A549 (cell line): ENCODE measurements at regions not wholly inside any gene's neighbourhood (a gene's known extent, or its start where the extent isn't known, plus 50 kb on each side); places are given as distances from the start of the nearest gene placed in this dataset.

Source experiments
- ATAC-seq, 2 experiments: fragments of 200-7000 bp in 1 of 2; fragments of >200 bp in 1 of 2; cut with Nextera tagmentation in 1 of 2; cut with Tn5 transposase in 1 of 2; 3 replicates each; pipeline versions ENCODE4 v1.8.0 to v1.9.1; 2018 to 2020; ENCODE audit warnings: mild to moderate bottlenecking in 1 of 2, moderate library complexity in 1 of 2
- CTCF ChIA-PET: fragments of 300-600 bp; sonication (Branson Sonifier 250); formaldehyde crosslinking; extraction: SDS; loops from one replicate; lab custom pipeline; 2021; ENCODE audit warnings: antibody characterized with exemption, inconsistent platforms; lab: Yijun Ruan, JAX
- POLR2A ChIA-PET: fragments of 350-600 bp; formaldehyde crosslinking; extraction: SDS; loops from one replicate; lab custom pipeline; 2021; ENCODE audit warnings: antibody characterized with exemption, inconsistent platforms; lab: Yijun Ruan, JAX
- DNase-seq, 2 experiments: peaks; one replicate each; pipeline versions ENCODE4 v3.0.0 to v3.0.0-alpha.2; 2011 to 2016; ENCODE audit warnings: low read depth in 1 of 2, low spot score in 1 of 2
- FAIRE-seq: peaks from 2 replicates; lab custom pipeline; 2011; peaks lifted over from hg19 to GRCh38; lab: Jason Lieb, UNC
- H3K27ac ChIP-seq, 2 experiments: fragments of >200 bp; sonication (Bioruptor Twin); formaldehyde crosslinking; 3 replicates each; pipeline ENCODE4 v1.5.1; 2016 to 2017
- H3K4me1 ChIP-seq: fragments of >200 bp; sonication (Bioruptor Twin); formaldehyde crosslinking; 3 replicates; pipeline ENCODE4 v1.6.1; 2016
- H3K4me2 ChIP-seq: fragments of >200 bp; sonication (Bioruptor Twin); formaldehyde crosslinking; 3 replicates; pipeline ENCODE4 v1.6.1; 2016
- H3K4me3 ChIP-seq: fragments of >200 bp; sonication (Bioruptor Twin); formaldehyde crosslinking; 3 replicates; pipeline ENCODE4 v1.5.1; 2016
- H3K9me3 ChIP-seq: fragments of >200 bp; sonication (Bioruptor Twin); formaldehyde crosslinking; 3 replicates; pipeline ENCODE4 v1.6.1; 2016
- BCL3 ChIP-seq: fragments of >200 bp; sonication (Bioruptor Twin); formaldehyde crosslinking; IDR thresholded peaks from 3 replicates; pipeline ENCODE4 v1.6.1; 2016
- BHLHE40 ChIP-seq: IDR thresholded peaks from 2 replicates; pipeline ENCODE4 v1.6.1; 2012; ENCODE audit warnings: low read depth, low read length, inconsistent platforms
- CBX8 ChIP-seq: fragments of 200-600 bp; sonication (generic); IDR thresholded peaks from 2 replicates; pipeline ENCODE4 v1.6.1; 2016
- CEBPB ChIP-seq, 2 experiments: fragments of >200 bp in 1 of 2; sonication (Bioruptor Twin) in 1 of 2; formaldehyde crosslinking in 1 of 2; IDR thresholded peaks; 2 replicates each; pipeline ENCODE4 v1.6.1; 2012 to 2016
- CHD2 ChIP-seq: fragments of 150-350 bp; IDR thresholded peaks from 2 replicates; pipeline ENCODE4 v1.6.1; 2014; ENCODE audit warnings: low read length; ENCODE audit not compliant: partially characterized antibody
- CTCF ChIP-seq: fragments of >200 bp; sonication (Bioruptor Twin); formaldehyde crosslinking; IDR thresholded peaks from 3 replicates; pipeline ENCODE4 v1.5.1; 2016
- FOXS1 ChIP-seq: fragments of 250-450 bp; sonication (Bioruptor Pico); IDR thresholded peaks from 2 replicates; pipeline ENCODE4 v1.5.0; 2020; ENCODE audit warnings: mild to moderate bottlenecking, moderate library complexity
- HES2 ChIP-seq: fragments of >200 bp; sonication (Bioruptor Twin); formaldehyde crosslinking; IDR thresholded peaks from 2 replicates; pipeline ENCODE4 v1.6.1; 2016
- HOXA7 ChIP-seq: fragments of 250-450 bp; sonication (Bioruptor Pico); IDR thresholded peaks from 2 replicates; pipeline ENCODE4 v1.5.0; 2020; ENCODE audit warnings: mild to moderate bottlenecking, moderate library complexity
- HOXB13 ChIP-seq: fragments of 250-450 bp; sonication (Bioruptor Pico); IDR thresholded peaks from 2 replicates; pipeline ENCODE4 v1.5.0; 2020; ENCODE audit warnings: low read depth, mild to moderate bottlenecking, moderate library complexity
- JUNB ChIP-seq: fragments of >200 bp; sonication (Bioruptor Twin); formaldehyde crosslinking; IDR thresholded peaks from 2 replicates; pipeline ENCODE4 v1.6.1; 2016
- KDM1A ChIP-seq: fragments of 200-600 bp; sonication (generic); IDR thresholded peaks from 2 replicates; pipeline ENCODE4 v1.6.1; 2016; ENCODE audit warnings: low read depth, mild to moderate bottlenecking
- KDM5A ChIP-seq: fragments of 200-600 bp; sonication (generic); IDR thresholded peaks from 2 replicates; pipeline ENCODE4 v1.6.1; 2016; ENCODE audit warnings: antibody characterized with exemption, mild to moderate bottlenecking
- MAZ ChIP-seq: fragments of 150-350 bp; IDR thresholded peaks from 2 replicates; pipeline ENCODE4 v1.6.1; 2014; ENCODE audit warnings: antibody characterized with exemption, low read depth, low read length, borderline replicate concordance
- NR3C1 ChIP-seq: fragments of >200 bp; sonication (Bioruptor Twin); formaldehyde crosslinking; IDR thresholded peaks from 3 replicates; pipeline ENCODE4 v1.6.1; 2017
- PHF8 ChIP-seq: fragments of 200-600 bp; sonication (generic); IDR thresholded peaks from 2 replicates; pipeline ENCODE4 v1.6.1; 2016; ENCODE audit warnings: low read depth, mild to moderate bottlenecking, antibody characterized with exemption, moderate library complexity, borderline replicate concordance
- RCOR1 ChIP-seq: fragments of 150-350 bp; IDR thresholded peaks from 2 replicates; pipeline ENCODE4 v1.6.1; 2014; ENCODE audit warnings: antibody characterized with exemption, low read length, low read depth
- SMC3 ChIP-seq: fragments of >200 bp; sonication (Bioruptor Twin); formaldehyde crosslinking; IDR thresholded peaks from 3 replicates; pipeline ENCODE4 v1.6.1; 2018; ENCODE audit warnings: inconsistent platforms
- SREBF2 ChIP-seq: fragments of 450-650 bp; IDR thresholded peaks from 2 replicates; pipeline ENCODE4 v1.6.1; 2014; ENCODE audit warnings: mild to moderate bottlenecking, moderate library complexity
- ZNF302 ChIP-seq: fragments of 250-450 bp; sonication (Bioruptor Pico); IDR thresholded peaks from 2 replicates; pipeline ENCODE4 v1.9.0; 2021; ENCODE audit warnings: inconsistent platforms, mild to moderate bottlenecking, moderate library complexity
- WGBS: methylation state at CpG from one replicate; pipeline ENCODE4 v1.1.6; 2017; ENCODE audit errors: missing lambda C conversion rate; 5-methylcytosine and 5-hydroxymethylcytosine counted together
- TF ChIP-seq, protein P1 (sequence below): fragments of 150-350 bp; IDR thresholded peaks from 2 replicates; pipeline ENCODE4 v1.6.1; 2014; ENCODE audit warnings: low read depth, mild to moderate bottlenecking, low read length

GRCh38 chr13:47508527-47509228 lies 492.4 kb downstream of the SUCLA2 start:
- H3K4me1 ChIP-seq, result no peaks in the 10 kb centered on the region
- ATAC-seq, result no peak
- no peak for TF ChIP-seq CBX8
- TF ChIP-seq BHLHE40, result no peak
- no peak for TF ChIP-seq PHF8
- no peak for TF ChIP-seq JUNB
- no peak for TF ChIP-seq ZNF302
- TF ChIP-seq HES2, result no peak
- TF ChIP-seq RCOR1, result no peak
- TF ChIP-seq, all 56 proteins: peak for 0
- DNase-seq (no peak), FAIRE-seq (no peak)
- CTCF ChIA-PET, result no interaction called here
- no peak overlapping the region for H3K27ac ChIP-seq
- WGBS, result 8% methylated on average over 5 of the region's 5 CpGs
- no peak overlapping the region for H3K4me2 ChIP-seq
- POLR2A ChIA-PET, result no interaction called here
- H3K9me3 ChIP-seq, result no peaks in the 10 kb centered on the region
- no peak overlapping the region for H3K4me3 ChIP-seq

GRCh38 chr13:47503475-47503874 lies 497.6 kb downstream of the SUCLA2 start:
- TF ChIP-seq HOXA7 (CRISPR knock-in tag) (no peak), CEBPB (IDR thresholded peaks at IDR 0.05) (no peak), CTCF (no peak), JUNB (no peak), MAZ (no peak), KDM5A (no peak), SMC3 (no peak), ZNF302 (no peak), CHD2 (no peak), SREBF2 (no peak)
- ATAC-seq, result no peak
- WGBS, result 16% methylated on average over 2 of the region's 2 CpGs
- H3K4me1 ChIP-seq, result no peaks in the 10 kb centered on the region
- ChIA-PET CTCF (no interaction called here), POLR2A (no interaction called here)
- no peaks in the 10 kb centered on the region for H3K9me3 ChIP-seq
- H3K27ac ChIP-seq, result no peak overlapping the region
- FAIRE-seq, result no peak
- no peak for DNase-seq
- no peak overlapping the region for H3K4me2 ChIP-seq
- no peak overlapping the region for H3K4me3 ChIP-seq

DNA sequence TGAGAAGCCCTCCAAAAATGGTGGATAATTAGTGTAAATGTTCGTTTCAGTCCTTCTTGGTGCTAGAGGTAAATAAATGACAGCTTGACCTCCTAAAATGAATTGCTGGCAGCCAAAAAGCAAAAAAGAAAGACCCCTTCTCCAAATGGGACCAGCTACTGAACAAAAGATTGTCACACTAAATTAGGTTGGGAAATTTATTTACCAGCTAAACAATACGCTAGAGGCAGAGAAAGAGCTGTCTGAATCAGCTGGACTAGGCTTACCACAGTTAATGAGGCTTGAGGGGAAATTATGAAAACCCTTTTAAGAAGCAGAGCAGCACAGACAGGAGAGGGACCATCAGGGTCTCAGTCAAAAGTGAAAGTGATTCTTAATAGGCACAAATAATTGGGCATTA lies 498.9 kb downstream of the SUCLA2 start:
- POLR2A ChIA-PET, result no interaction called here
- ATAC-seq (no peak), FAIRE-seq (no peak), DNase-seq (no peak)
- H3K4me1 ChIP-seq, result no peaks in the 10 kb centered on the region
- no peak overlapping the region for H3K4me2 ChIP-seq
- no peak overlapping the region for H3K27ac ChIP-seq
- WGBS, result 0% methylated on average over 2 of the region's 2 CpGs
- CTCF ChIA-PET, result no interaction called here
- no peaks in the 10 kb centered on the region for H3K9me3 ChIP-seq
- no peak overlapping the region for H3K4me3 ChIP-seq
- TF ChIP-seq SMC3 (no peak), NR3C1 (no peak), HOXB13 (no peak), FOXS1 (CRISPR knock-in tag) (no peak), BCL3 (no peak), KDM1A (no peak)
- TF ChIP-seq, protein P1, sequence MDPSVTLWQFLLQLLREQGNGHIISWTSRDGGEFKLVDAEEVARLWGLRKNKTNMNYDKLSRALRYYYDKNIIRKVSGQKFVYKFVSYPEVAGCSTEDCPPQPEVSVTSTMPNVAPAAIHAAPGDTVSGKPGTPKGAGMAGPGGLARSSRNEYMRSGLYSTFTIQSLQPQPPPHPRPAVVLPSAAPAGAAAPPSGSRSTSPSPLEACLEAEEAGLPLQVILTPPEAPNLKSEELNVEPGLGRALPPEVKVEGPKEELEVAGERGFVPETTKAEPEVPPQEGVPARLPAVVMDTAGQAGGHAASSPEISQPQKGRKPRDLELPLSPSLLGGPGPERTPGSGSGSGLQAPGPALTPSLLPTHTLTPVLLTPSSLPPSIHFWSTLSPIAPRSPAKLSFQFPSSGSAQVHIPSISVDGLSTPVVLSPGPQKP, result no peak
